ENCODE measurements at regions not wholly inside any gene's neighbourhood (a gene's known extent, or its start where the extent isn't known, plus 50 kb on each side); places are given as distances from the start of the nearest gene placed in this dataset.

DNA sequence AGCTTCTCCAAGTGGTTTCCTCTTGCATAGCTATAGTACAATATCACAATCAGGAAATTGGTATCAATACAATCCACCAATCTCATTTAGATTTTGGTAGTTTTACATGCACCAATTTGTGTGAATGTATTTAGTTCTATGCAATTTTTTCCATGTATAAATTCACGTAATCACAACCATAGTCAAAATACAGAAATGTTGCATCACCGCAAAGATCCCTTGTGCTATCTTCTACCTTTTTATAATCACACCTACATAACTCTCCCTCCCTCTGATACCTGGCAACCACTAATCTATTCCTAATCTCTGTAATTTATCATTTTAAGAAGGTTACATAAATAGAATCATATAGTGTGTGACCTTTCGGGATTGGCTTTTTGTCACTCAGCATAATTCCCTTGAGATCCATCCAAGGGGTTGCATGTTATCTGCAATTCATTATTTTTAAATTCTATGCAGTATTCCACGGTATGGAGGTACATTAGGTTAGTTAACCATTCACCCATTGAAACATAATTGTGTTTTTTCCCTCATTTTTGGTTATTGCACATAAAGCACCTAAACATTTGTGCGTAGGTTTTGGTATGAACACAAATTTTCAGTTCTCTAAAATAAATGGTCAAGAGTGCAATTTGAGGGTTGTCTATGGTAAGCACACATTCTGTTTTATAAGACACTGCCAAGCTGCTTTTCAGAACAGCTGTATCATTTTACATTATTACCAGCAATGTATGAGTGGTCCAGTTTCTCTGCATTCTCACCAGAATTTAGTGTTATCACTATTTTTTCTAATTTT lies 95.1 kb upstream of the SLC22A23 start:
- TF ChIP-seq, protein P1, sequence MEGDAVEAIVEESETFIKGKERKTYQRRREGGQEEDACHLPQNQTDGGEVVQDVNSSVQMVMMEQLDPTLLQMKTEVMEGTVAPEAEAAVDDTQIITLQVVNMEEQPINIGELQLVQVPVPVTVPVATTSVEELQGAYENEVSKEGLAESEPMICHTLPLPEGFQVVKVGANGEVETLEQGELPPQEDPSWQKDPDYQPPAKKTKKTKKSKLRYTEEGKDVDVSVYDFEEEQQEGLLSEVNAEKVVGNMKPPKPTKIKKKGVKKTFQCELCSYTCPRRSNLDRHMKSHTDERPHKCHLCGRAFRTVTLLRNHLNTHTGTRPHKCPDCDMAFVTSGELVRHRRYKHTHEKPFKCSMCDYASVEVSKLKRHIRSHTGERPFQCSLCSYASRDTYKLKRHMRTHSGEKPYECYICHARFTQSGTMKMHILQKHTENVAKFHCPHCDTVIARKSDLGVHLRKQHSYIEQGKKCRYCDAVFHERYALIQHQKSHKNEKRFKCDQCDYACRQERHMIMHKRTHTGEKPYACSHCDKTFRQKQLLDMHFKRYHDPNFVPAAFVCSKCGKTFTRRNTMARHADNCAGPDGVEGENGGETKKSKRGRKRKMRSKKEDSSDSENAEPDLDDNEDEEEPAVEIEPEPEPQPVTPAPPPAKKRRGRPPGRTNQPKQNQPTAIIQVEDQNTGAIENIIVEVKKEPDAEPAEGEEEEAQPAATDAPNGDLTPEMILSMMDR (conservative IDR thresholded peaks at IDR 0.05) = no peak
- no peak for TF ChIP-seq ZFX (IDR thresholded peaks at IDR 0.05)
